Astrocyte (in vitro differentiated cells and primary cell): ENCODE measurements at regions not wholly inside any gene's neighbourhood (a gene's known extent, or its start where the extent isn't known, plus 50 kb on each side); places are given as distances from the start of the nearest gene placed in this dataset.

Experiments used
- DNase-seq: peaks from one replicate; pipeline ENCODE4 v3.0.0-alpha.2; 2010; ENCODE audit warnings: low read depth
- FAIRE-seq: peaks from 2 replicates; lab custom pipeline; 2011; peaks lifted over from hg19 to GRCh38; lab: Jason Lieb, UNC
- H2AFZ ChIP-seq: 2 replicates; pipeline ENCODE4 v1.6.0; 2012; ENCODE audit warnings: low read depth, low read length, inconsistent platforms
- H3K27ac ChIP-seq: 2 replicates; pipeline ENCODE4 v1.5.1; 2011; ENCODE audit warnings: low read depth, low read length, inconsistent platforms
- H3K27me3 ChIP-seq: 2 replicates; pipeline ENCODE4 v1.6.0; 2011; ENCODE audit warnings: low read length, inconsistent platforms; ENCODE audit not compliant: insufficient read depth
- H3K36me3 ChIP-seq: 2 replicates; pipeline ENCODE4 v1.5.1; 2011; ENCODE audit warnings: low read length, inconsistent platforms; ENCODE audit not compliant: insufficient read depth
- H3K4me1 ChIP-seq: 2 replicates; pipeline ENCODE4 v1.5.1; 2011; ENCODE audit warnings: low read length, inconsistent platforms; ENCODE audit not compliant: insufficient read depth
- H3K4me2 ChIP-seq: 2 replicates; pipeline ENCODE4 v1.6.0; 2012; ENCODE audit warnings: low read length, inconsistent platforms
- H3K4me3 ChIP-seq: 2 replicates; pipeline ENCODE4 v1.5.1; 2011; ENCODE audit warnings: low read depth, mild to moderate bottlenecking, low read length, inconsistent platforms; ENCODE audit not compliant: insufficient read depth
- H3K79me2 ChIP-seq: 2 replicates; pipeline ENCODE4 v1.6.0; 2012; ENCODE audit warnings: mild to moderate bottlenecking, low read length, inconsistent platforms; ENCODE audit not compliant: insufficient read depth
- H3K9ac ChIP-seq: 2 replicates; pipeline ENCODE4 v1.6.0; 2012; ENCODE audit warnings: mild to moderate bottlenecking, low read length, inconsistent platforms
- H3K9me3 ChIP-seq: 2 replicates; pipeline ENCODE4 v1.5.1; 2012; ENCODE audit warnings: low read depth, mild to moderate bottlenecking, low read length, inconsistent platforms; ENCODE audit not compliant: insufficient read depth
- H4K20me1 ChIP-seq: 2 replicates; pipeline ENCODE4 v1.6.0; 2012; ENCODE audit warnings: low read length, inconsistent platforms; ENCODE audit not compliant: insufficient read depth
- H3K27ac Mint-ChIP-seq: one replicate; pipeline ENCODE4 v1.8.0; 2021; ENCODE audit warnings: mild to moderate bottlenecking, mixed read lengths; ENCODE audit not compliant: unreplicated experiment
- H3K27me3 Mint-ChIP-seq: one replicate; pipeline ENCODE4 v1.8.0; 2021; ENCODE audit warnings: low read depth, mixed read lengths; ENCODE audit not compliant: unreplicated experiment
- H3K36me3 Mint-ChIP-seq: one replicate; pipeline ENCODE4 v1.8.0; 2021; ENCODE audit warnings: low read depth, mixed read lengths; ENCODE audit not compliant: unreplicated experiment
- H3K4me1 Mint-ChIP-seq: one replicate; pipeline ENCODE4 v1.8.0; 2021; ENCODE audit warnings: low read depth, mixed read lengths; ENCODE audit not compliant: unreplicated experiment
- H3K4me3 Mint-ChIP-seq: one replicate; pipeline ENCODE4 v1.8.0; 2021; ENCODE audit warnings: mild to moderate bottlenecking, moderate library complexity, mixed read lengths; ENCODE audit not compliant: unreplicated experiment
- H3K9me3 Mint-ChIP-seq: one replicate; pipeline ENCODE4 v1.8.0; 2021; ENCODE audit warnings: mild to moderate bottlenecking, mixed read lengths; ENCODE audit not compliant: unreplicated experiment
- CTCF ChIP-seq: IDR thresholded peaks from 2 replicates; pipeline ENCODE4 v1.5.1; 2011; ENCODE audit warnings: low read depth, mild to moderate bottlenecking, inconsistent platforms, low read length, moderate library complexity; ENCODE audit not compliant: insufficient read depth
- EZH2 ChIP-seq: IDR thresholded peaks from 2 replicates; pipeline ENCODE4 v1.6.1; 2012; ENCODE audit warnings: mild to moderate bottlenecking, low read length, inconsistent platforms; ENCODE audit not compliant: insufficient read depth

GRCh38 chr18:78822949-78823285, 156.7 kb upstream of the SALL3 start:
- Histone ChIP-seq H2AFZ (no peak overlapping the region), H3K79me2 (no peaks in the 10 kb centered on the region), H3K9ac (no peak overlapping the region), H3K4me1 (no peaks in the 10 kb centered on the region), H3K27me3 (no peaks in the 10 kb centered on the region), H3K36me3 (no peaks in the 10 kb centered on the region), H3K9me3 (no peaks in the 10 kb centered on the region), H3K4me3 (no peak overlapping the region), H3K27ac (no peak overlapping the region), H4K20me1 (no peaks in the 10 kb centered on the region), H3K4me2 (no peak overlapping the region)
- Mint-ChIP-seq H3K27me3 (peaks cover 9% of the 10 kb centered on the region), H3K4me3 (no peak overlapping the region), H3K27ac (no peak overlapping the region), H3K4me1 (no peaks in the 10 kb centered on the region), H3K36me3 (peaks cover 2% of the 10 kb centered on the region), H3K9me3 (peaks cover 15% of the 10 kb centered on the region)
- DNase-seq (no peak), FAIRE-seq (no peak)
- no peak for TF ChIP-seq EZH2
- no peak for TF ChIP-seq CTCF

- Histone ChIP-seq H3K9me3 (no peaks in the 10 kb centered on the region), H4K20me1 (no peaks in the 10 kb centered on the region), H3K27me3 (no peaks in the 10 kb centered on the region), H3K4me3 (no peak overlapping the region), H3K4me2 (no peak overlapping the region), H2AFZ (no peak overlapping the region), H3K27ac (no peak overlapping the region), H3K4me1 (no peaks in the 10 kb centered on the region), H3K9ac (no peak overlapping the region), H3K36me3 (no peaks in the 10 kb centered on the region), H3K79me2 (no peaks in the 10 kb centered on the region)
- Mint-ChIP-seq H3K9me3 (peaks cover 23% of the 10 kb centered on the region), H3K27me3 (peaks cover 9% of the 10 kb centered on the region), H3K4me3 (no peak overlapping the region), H3K27ac (no peak overlapping the region), H3K36me3 (peaks cover 2% of the 10 kb centered on the region), H3K4me1 (no peaks in the 10 kb centered on the region)
- no peak for TF ChIP-seq CTCF
- FAIRE-seq = no peak
- no peak for DNase-seq
These were observed 154.4 kb upstream of the SALL3 start for GRCh38 chr18:78825168-78825567.

- no peak for FAIRE-seq
- Histone ChIP-seq H4K20me1 (no peaks in the 10 kb centered on the region), H3K27ac (no peak overlapping the region), H3K4me2 (no peak overlapping the region), H3K9me3 (no peaks in the 10 kb centered on the region), H3K79me2 (no peaks in the 10 kb centered on the region), H3K27me3 (no peaks in the 10 kb centered on the region), H3K36me3 (no peaks in the 10 kb centered on the region), H3K4me1 (no peaks in the 10 kb centered on the region), H3K4me3 (no peak overlapping the region), H3K9ac (no peak overlapping the region), H2AFZ (no peak overlapping the region)
- H3K4me1 Mint-ChIP-seq = no peaks in the 10 kb centered on the region
- no peak overlapping the region for H3K27ac Mint-ChIP-seq
- TF ChIP-seq CTCF = no peak
- no peak for TF ChIP-seq EZH2
- peaks cover 29% of the 10 kb centered on the region for H3K9me3 Mint-ChIP-seq
- H3K4me3 Mint-ChIP-seq = no peak overlapping the region
- H3K36me3 Mint-ChIP-seq = peaks cover 2% of the 10 kb centered on the region
- no peak for DNase-seq
- H3K27me3 Mint-ChIP-seq = peaks cover 9% of the 10 kb centered on the region
These were observed 153.0 kb upstream of the SALL3 start for GRCh38 chr18:78826631-78827030.
